ENCODE measurements at regions not wholly inside any gene's neighbourhood (a gene's known extent, or its start where the extent isn't known, plus 50 kb on each side); places are given as distances from the start of the nearest gene placed in this dataset.

- Histone ChIP-seq H3K4me3 (ENCODE audit: low read depth, low read length) (no peak overlapping the region), H3K27ac (ENCODE audit: low read depth, low read length) (no peak overlapping the region), H3K9me3 (ENCODE audit: control insufficient read depth, insufficient read depth, low read length) (peaks cover 6% of the 10 kb centered on the region), H3K27me3 (ENCODE audit: control insufficient read depth, insufficient read depth, low read length) (no peaks in the 10 kb centered on the region)
- no peak for DNase-seq (ENCODE audit: low read depth, low spot score)
- ChIA-PET POLR2A (no interaction called here), CTCF (no interaction called here)
- TF ChIP-seq, protein P1, sequence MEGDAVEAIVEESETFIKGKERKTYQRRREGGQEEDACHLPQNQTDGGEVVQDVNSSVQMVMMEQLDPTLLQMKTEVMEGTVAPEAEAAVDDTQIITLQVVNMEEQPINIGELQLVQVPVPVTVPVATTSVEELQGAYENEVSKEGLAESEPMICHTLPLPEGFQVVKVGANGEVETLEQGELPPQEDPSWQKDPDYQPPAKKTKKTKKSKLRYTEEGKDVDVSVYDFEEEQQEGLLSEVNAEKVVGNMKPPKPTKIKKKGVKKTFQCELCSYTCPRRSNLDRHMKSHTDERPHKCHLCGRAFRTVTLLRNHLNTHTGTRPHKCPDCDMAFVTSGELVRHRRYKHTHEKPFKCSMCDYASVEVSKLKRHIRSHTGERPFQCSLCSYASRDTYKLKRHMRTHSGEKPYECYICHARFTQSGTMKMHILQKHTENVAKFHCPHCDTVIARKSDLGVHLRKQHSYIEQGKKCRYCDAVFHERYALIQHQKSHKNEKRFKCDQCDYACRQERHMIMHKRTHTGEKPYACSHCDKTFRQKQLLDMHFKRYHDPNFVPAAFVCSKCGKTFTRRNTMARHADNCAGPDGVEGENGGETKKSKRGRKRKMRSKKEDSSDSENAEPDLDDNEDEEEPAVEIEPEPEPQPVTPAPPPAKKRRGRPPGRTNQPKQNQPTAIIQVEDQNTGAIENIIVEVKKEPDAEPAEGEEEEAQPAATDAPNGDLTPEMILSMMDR (IDR thresholded peaks at IDR 0.05; ENCODE audit: low read depth, low read length), result no peak
Measured at GRCh38 chr13:53788286-53788685, 759.7 kb downstream of the OLFM4 start.

- H3K27ac ChIP-seq (ENCODE audit: low read depth, low read length), result no peak overlapping the region
- POLR2A ChIA-PET, result no interaction called here
- no peaks in the 10 kb centered on the region for H3K9me3 ChIP-seq (ENCODE audit: control insufficient read depth, insufficient read depth, low read length)
- H3K4me3 ChIP-seq (ENCODE audit: low read depth, low read length), result no peak overlapping the region
- TF ChIP-seq, protein P1 (IDR thresholded peaks at IDR 0.05; ENCODE audit: low read depth, low read length), result no peak
- CTCF ChIA-PET, result no interaction called here
- no peaks in the 10 kb centered on the region for H3K27me3 ChIP-seq (ENCODE audit: control insufficient read depth, insufficient read depth, low read length)
- no peak for DNase-seq (ENCODE audit: low read depth, low spot score)
Measured at GRCh38 chr13:53800011-53800410, 771.4 kb downstream of the OLFM4 start.

- CTCF ChIA-PET, result no interaction called here
- POLR2A ChIA-PET, result no interaction called here
- Histone ChIP-seq H3K4me3 (ENCODE audit: low read depth, low read length) (no peak overlapping the region), H3K27me3 (ENCODE audit: control insufficient read depth, insufficient read depth, low read length) (no peaks in the 10 kb centered on the region), H3K9me3 (ENCODE audit: control insufficient read depth, insufficient read depth, low read length) (no peaks in the 10 kb centered on the region), H3K27ac (ENCODE audit: low read depth, low read length) (no peak overlapping the region)
- DNase-seq (ENCODE audit: low read depth, low spot score), result no peak
- TF ChIP-seq, protein P1 (IDR thresholded peaks at IDR 0.05; ENCODE audit: low read depth, low read length), result no peak
Measured at GRCh38 chr13:53807251-53807834, 778.7 kb downstream of the OLFM4 start.

DNA sequence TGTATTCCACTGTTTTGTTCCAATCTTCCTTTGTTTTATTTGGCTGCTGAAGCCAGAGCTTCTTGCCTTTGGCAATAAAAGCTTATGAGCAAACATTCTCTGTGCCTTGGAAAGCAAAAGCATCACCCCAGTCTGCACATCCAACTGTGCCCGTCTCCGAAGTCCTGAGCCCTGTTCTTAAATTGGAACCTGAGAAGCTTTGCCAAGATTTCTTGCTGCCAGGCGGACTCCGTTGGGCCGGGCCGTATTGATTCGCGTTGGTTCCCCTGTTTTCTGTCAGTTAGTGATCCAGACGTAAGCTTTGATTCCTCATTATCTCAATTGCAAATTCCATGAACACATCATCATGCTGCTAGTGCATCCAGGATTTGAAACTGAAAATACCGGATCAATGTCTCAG, 793.0 kb downstream of the OLFM4 start:
- TF ChIP-seq, protein P1 (IDR thresholded peaks at IDR 0.05; ENCODE audit: low read depth, low read length), result no peak
- peaks cover 8% of the 10 kb centered on the region for H3K9me3 ChIP-seq (ENCODE audit: control insufficient read depth, insufficient read depth, low read length)
- no peak overlapping the region for H3K27ac ChIP-seq (ENCODE audit: low read depth, low read length)
- CTCF ChIA-PET, result no interaction called here
- H3K27me3 ChIP-seq (ENCODE audit: control insufficient read depth, insufficient read depth, low read length), result no peaks in the 10 kb centered on the region
- POLR2A ChIA-PET, result no interaction called here
- no peak overlapping the region for H3K4me3 ChIP-seq (ENCODE audit: low read depth, low read length)
- DNase-seq (ENCODE audit: low read depth, low spot score), result no peak

- ChIA-PET CTCF (no interaction called here), POLR2A (no interaction called here)
- TF ChIP-seq, protein P1 (IDR thresholded peaks at IDR 0.05; ENCODE audit: low read depth, low read length), result no peak
- no peak for DNase-seq (ENCODE audit: low read depth, low spot score)
- Histone ChIP-seq H3K4me3 (ENCODE audit: low read depth, low read length) (no peak overlapping the region), H3K9me3 (ENCODE audit: control insufficient read depth, insufficient read depth, low read length) (peaks cover 8% of the 10 kb centered on the region), H3K27ac (ENCODE audit: low read depth, low read length) (no peak overlapping the region), H3K27me3 (ENCODE audit: control insufficient read depth, insufficient read depth, low read length) (no peaks in the 10 kb centered on the region)
Measured at GRCh38 chr13:53822136-53822535, 793.5 kb downstream of the OLFM4 start.

Data from AG04450 (cell line).